Lung (tissue), 11 donors: ENCODE measurements at regions not wholly inside any gene's neighbourhood (a gene's known extent, or its start where the extent isn't known, plus 50 kb on each side); places are given as distances from the start of the nearest gene placed in this dataset.

Experiments
- ATAC-seq: fragments of 200-7000 bp; cut with Tn5 transposase; one replicate; pipeline ENCODE4 v1.9.1; 2020; ENCODE audit warnings: moderate number of reproducible peaks; ENCODE audit not compliant: insufficient read depth, low FRiP score
- DNase-seq, 3 donors: peaks; one replicate each; pipeline ENCODE4 v3.0.0-alpha.2; 2013 to 2017
- H3K27ac ChIP-seq, 2 donors: one replicate each; pipeline ENCODE4 v1.5.1; 2013; ENCODE audit warnings: mild to moderate bottlenecking in 2 of 2, moderate library complexity in 2 of 2, control low read depth in 1 of 2, inconsistent platforms in 1 of 2, low read depth in 1 of 2, low read length in 1 of 2
- H3K27me3 ChIP-seq, 3 donors: one replicate each; pipeline ENCODE4 v1.5.1; 2013; ENCODE audit warnings: low read length in 2 of 3; ENCODE audit not compliant: control insufficient read depth in 3 of 3, insufficient read depth in 3 of 3
- H3K36me3 ChIP-seq, 4 donors: one replicate each; pipeline ENCODE4 v1.5.1; 2013; ENCODE audit warnings: low read length in 4 of 4, mild to moderate bottlenecking in 1 of 4, moderate library complexity in 1 of 4; ENCODE audit not compliant: control insufficient read depth in 4 of 4, insufficient read depth in 4 of 4
- H3K4me1 ChIP-seq, 5 donors: one replicate each; pipeline ENCODE4 v1.5.1; 2013; ENCODE audit warnings: low read length in 5 of 5, mild to moderate bottlenecking in 2 of 5, moderate library complexity in 1 of 5; ENCODE audit not compliant: control insufficient read depth in 5 of 5, insufficient read depth in 5 of 5
- H3K4me3 ChIP-seq: one replicate; pipeline ENCODE4 v1.5.1; 2013; ENCODE audit warnings: mild to moderate bottlenecking, control low read depth, moderate library complexity
- H3K9ac ChIP-seq, 2 donors: one replicate each; pipeline ENCODE4 v1.5.1; 2013; ENCODE audit warnings: low read length in 2 of 2, control low read depth in 1 of 2; ENCODE audit not compliant: insufficient read depth in 1 of 2
- H3K9me3 ChIP-seq, 4 donors: one replicate each; pipeline ENCODE4 v1.5.1; 2013; ENCODE audit warnings: low read length in 3 of 4, mild to moderate bottlenecking in 1 of 4, moderate library complexity in 1 of 4; ENCODE audit not compliant: control insufficient read depth in 4 of 4, insufficient read depth in 3 of 4
- WGBS, 2 donors: extraction: QIAGEN DNeasy Blood & Tissue Kit; methylation state at CpG; one replicate each; pipeline ENCODE4 v1.1.7; 2013; 5-methylcytosine and 5-hydroxymethylcytosine counted together
- TF ChIP-seq, protein P1 (sequence below): IDR thresholded peaks from 2 replicates; pipeline ENCODE4 v1.5.1; 2012; ENCODE audit warnings: mild to moderate bottlenecking; ENCODE audit errors: control extremely low read depth, extremely low read depth
- donor health status: control.
- donor health status: control.
- donor health status: Bipolar disorder and iron deficiency.
- donor health status: healthy.
- donor health status: DM: yes; HTN: yes; CAD: no.

GRCh38 chr5:32520356-32520755 is 65.0 kb upstream of the SUB1 start:
- no peaks in the 10 kb centered on the region for H3K27me3 ChIP-seq
- DNase-seq (peak in 2 of 3 donors; percentile 51 to 67), ATAC-seq (no peak)
- H3K4me1 ChIP-seq: peaks cover 0 to 12% (median 0%) of the 10 kb centered on the region in 5 donors
- H3K36me3 ChIP-seq: no peaks in the 10 kb centered on the region
- WGBS, 2 donors: 15 to 24% methylated on average over 5 of the region's 5 CpGs
- TF ChIP-seq, protein P1, sequence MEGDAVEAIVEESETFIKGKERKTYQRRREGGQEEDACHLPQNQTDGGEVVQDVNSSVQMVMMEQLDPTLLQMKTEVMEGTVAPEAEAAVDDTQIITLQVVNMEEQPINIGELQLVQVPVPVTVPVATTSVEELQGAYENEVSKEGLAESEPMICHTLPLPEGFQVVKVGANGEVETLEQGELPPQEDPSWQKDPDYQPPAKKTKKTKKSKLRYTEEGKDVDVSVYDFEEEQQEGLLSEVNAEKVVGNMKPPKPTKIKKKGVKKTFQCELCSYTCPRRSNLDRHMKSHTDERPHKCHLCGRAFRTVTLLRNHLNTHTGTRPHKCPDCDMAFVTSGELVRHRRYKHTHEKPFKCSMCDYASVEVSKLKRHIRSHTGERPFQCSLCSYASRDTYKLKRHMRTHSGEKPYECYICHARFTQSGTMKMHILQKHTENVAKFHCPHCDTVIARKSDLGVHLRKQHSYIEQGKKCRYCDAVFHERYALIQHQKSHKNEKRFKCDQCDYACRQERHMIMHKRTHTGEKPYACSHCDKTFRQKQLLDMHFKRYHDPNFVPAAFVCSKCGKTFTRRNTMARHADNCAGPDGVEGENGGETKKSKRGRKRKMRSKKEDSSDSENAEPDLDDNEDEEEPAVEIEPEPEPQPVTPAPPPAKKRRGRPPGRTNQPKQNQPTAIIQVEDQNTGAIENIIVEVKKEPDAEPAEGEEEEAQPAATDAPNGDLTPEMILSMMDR: no peak
- no peak overlapping the region for H3K27ac ChIP-seq
- no peaks in the 10 kb centered on the region for H3K9me3 ChIP-seq
- no peak overlapping the region for H3K9ac ChIP-seq
- no peak overlapping the region for H3K4me3 ChIP-seq

- no peak overlapping the region for H3K27ac ChIP-seq
- ATAC-seq (no peak), DNase-seq (no peak)
- H3K9me3 ChIP-seq: no peaks in the 10 kb centered on the region
- 96% methylated on average over 3 of the region's 3 CpGs for WGBS, 2 donors
- H3K4me1 ChIP-seq: peaks cover 0 to 12% (median 0%) of the 10 kb centered on the region in 5 donors
- H3K9ac ChIP-seq: no peak overlapping the region
- H3K36me3 ChIP-seq: no peaks in the 10 kb centered on the region
- TF ChIP-seq, protein P1: no peak
- H3K27me3 ChIP-seq: no peaks in the 10 kb centered on the region
- H3K4me3 ChIP-seq: no peak overlapping the region
Measured at GRCh38 chr5:32519508-32519907, 65.8 kb upstream of the SUB1 start.

- H3K27ac ChIP-seq: no peak overlapping the region
- H3K4me3 ChIP-seq: no peak overlapping the region
- no peak overlapping the region for H3K9ac ChIP-seq
- H3K4me1 ChIP-seq: no peaks in the 10 kb centered on the region
- 51 to 55% methylated on average over 3 of the region's 3 CpGs for WGBS, 2 donors
- no peaks in the 10 kb centered on the region for H3K36me3 ChIP-seq
- ATAC-seq (no peak), DNase-seq (no peak)
- TF ChIP-seq, protein P1: no peak
- no peaks in the 10 kb centered on the region for H3K9me3 ChIP-seq
- H3K27me3 ChIP-seq: no peaks in the 10 kb centered on the region
Measured at GRCh38 chr5:32514806-32515205, 70.3 kb upstream of the ZFR start.

- Histone ChIP-seq H3K4me3 (no peak overlapping the region), H3K27ac (no peak overlapping the region), H3K4me1 (peaks cover 0 to 4% (median under 1%) of the 10 kb centered on the region in 5 donors), H3K9ac (no peak overlapping the region), H3K27me3 (no peaks in the 10 kb centered on the region), H3K9me3 (no peaks in the 10 kb centered on the region), H3K36me3 (no peaks in the 10 kb centered on the region)
- DNase-seq (no peak), ATAC-seq (no peak)
- TF ChIP-seq, protein P1: no peak
- 65 to 82% methylated on average over 2 of the region's 2 CpGs for WGBS, 2 donors
Measured at GRCh38 chr5:32512926-32513325, 68.4 kb upstream of the ZFR start.
